ENCODE measurements at regions not wholly inside any gene's neighbourhood (a gene's known extent, or its start where the extent isn't known, plus 50 kb on each side); places are given as distances from the start of the nearest gene placed in this dataset.

DNA sequence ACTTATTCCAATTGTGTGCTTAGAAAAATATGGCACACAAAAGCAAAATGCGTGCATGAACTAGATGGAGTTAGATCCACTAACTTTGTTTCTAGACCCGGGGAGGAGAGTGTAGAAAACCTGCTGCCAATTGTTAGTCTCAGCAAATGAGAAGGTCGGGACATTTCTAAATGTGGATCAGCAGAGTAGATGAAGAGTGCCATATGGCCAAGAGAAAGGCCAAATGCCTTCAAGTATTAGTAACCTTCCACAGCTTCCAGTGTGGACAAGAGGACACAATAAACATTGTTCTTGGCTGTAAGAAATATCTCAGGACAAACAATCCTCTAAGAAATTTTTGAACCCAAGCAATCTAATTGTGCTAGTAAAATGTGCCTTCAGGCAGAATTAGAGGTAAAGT lies 690.3 kb downstream of the REEP3 start:
- FAIRE-seq (no peak), DNase-seq (ENCODE audit: low read depth) (no peak)
- TF ChIP-seq, protein P1, sequence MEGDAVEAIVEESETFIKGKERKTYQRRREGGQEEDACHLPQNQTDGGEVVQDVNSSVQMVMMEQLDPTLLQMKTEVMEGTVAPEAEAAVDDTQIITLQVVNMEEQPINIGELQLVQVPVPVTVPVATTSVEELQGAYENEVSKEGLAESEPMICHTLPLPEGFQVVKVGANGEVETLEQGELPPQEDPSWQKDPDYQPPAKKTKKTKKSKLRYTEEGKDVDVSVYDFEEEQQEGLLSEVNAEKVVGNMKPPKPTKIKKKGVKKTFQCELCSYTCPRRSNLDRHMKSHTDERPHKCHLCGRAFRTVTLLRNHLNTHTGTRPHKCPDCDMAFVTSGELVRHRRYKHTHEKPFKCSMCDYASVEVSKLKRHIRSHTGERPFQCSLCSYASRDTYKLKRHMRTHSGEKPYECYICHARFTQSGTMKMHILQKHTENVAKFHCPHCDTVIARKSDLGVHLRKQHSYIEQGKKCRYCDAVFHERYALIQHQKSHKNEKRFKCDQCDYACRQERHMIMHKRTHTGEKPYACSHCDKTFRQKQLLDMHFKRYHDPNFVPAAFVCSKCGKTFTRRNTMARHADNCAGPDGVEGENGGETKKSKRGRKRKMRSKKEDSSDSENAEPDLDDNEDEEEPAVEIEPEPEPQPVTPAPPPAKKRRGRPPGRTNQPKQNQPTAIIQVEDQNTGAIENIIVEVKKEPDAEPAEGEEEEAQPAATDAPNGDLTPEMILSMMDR (IDR thresholded peaks at IDR 0.05; ENCODE audit: insufficient read depth, low read length, severe bottlenecking): no peak
- no peaks in the 10 kb centered on the region for H3K27me3 ChIP-seq (ENCODE audit: control insufficient read depth, insufficient read depth, low read length)
- no peaks in the 10 kb centered on the region for H3K36me3 ChIP-seq (ENCODE audit: control insufficient read depth, insufficient read depth, low read length)
- H3K4me3 ChIP-seq (ENCODE audit: low read depth, low read length): no peak overlapping the region

DNA sequence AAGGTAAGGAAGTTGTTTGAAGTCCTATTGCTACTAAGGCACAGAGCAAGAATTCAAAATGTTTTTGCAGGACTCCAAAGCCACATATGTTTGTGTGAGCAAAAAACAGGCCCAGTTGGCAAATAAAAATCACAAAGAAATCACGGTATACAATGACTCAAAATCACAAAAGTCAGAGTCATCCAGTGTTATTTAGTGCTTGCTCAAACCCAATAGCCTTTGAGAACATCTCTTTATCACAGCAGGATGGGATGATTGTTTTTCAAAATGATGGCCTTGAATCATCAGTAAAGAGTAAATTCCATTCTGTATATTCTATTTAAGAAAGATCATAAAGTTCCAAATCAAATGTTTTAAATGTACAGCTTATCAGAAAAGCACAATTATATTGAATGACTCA lies 693.9 kb downstream of the REEP3 start:
- no peaks in the 10 kb centered on the region for H3K36me3 ChIP-seq (ENCODE audit: control insufficient read depth, insufficient read depth, low read length)
- DNase-seq (ENCODE audit: low read depth) (no peak), FAIRE-seq (no peak)
- TF ChIP-seq, protein P1 (IDR thresholded peaks at IDR 0.05; ENCODE audit: insufficient read depth, low read length, severe bottlenecking): no peak
- H3K27me3 ChIP-seq (ENCODE audit: control insufficient read depth, insufficient read depth, low read length): no peaks in the 10 kb centered on the region
- no peak overlapping the region for H3K4me3 ChIP-seq (ENCODE audit: low read depth, low read length)

DNA sequence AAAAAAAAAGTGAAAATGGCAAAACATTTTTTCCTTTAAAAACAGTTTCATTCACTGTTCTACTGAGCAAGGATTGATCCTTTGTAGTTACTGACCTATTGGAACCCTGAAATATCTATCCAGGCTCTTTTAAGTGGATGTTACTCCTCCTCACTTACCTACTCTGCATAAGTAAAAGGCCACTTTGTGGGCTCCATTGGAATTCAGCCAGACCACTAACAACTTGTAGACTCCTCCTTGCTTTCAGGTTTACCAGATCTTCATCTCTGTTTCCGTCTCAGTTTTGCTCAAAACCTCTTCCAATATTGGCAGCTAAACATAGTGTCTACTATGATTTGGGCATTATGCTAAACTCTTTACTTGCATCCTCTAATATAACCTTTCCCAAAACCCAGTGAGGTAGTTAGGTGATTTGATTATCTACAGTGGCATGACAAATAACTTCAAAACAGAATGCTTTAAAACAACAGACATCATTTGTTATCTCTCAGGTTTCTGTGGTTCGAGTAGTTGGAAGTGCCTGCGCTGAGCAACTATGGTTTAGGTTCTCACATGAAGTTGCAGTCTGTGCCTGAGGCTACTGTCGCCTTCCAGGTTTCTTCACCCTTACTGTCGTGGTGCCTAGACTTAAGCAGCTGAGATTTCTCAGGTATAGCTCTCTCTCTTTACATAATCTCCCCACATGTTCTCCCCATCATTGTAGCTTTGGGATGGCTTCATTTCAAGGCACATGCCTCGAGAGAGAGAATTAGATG lies 698.2 kb downstream of the REEP3 start:
- DNase-seq (ENCODE audit: low read depth) (no peak), FAIRE-seq (no peak)
- Histone ChIP-seq H3K27me3 (ENCODE audit: control insufficient read depth, insufficient read depth, low read length) (no peaks in the 10 kb centered on the region), H3K36me3 (ENCODE audit: control insufficient read depth, insufficient read depth, low read length) (no peaks in the 10 kb centered on the region), H3K4me3 (ENCODE audit: low read depth, low read length) (no peak overlapping the region)
- TF ChIP-seq, protein P1 (IDR thresholded peaks at IDR 0.05; ENCODE audit: insufficient read depth, low read length, severe bottlenecking): no peak

DNA sequence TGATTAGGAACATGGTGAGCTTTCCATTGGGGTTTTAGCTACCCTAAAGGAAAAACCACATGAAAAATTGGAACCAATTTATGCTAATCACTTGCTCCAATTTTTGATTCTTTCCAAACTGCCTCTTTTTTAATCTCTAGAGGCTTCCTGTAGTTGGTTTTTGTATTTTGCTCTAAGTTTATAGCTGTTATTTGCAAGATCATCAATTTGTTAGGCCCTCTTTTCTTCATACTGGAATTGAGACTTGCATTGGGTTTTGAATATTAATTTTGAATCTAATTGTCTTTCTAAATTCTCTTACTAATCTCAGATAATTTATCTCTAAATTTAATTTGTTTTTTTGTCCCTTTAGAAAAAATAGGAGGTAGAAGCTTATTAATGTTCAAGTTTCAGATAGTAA lies 713.3 kb downstream of the REEP3 start:
- DNase-seq (ENCODE audit: low read depth) (no peak), FAIRE-seq (no peak)
- H3K36me3 ChIP-seq (ENCODE audit: control insufficient read depth, insufficient read depth, low read length): no peaks in the 10 kb centered on the region
- TF ChIP-seq, protein P1 (IDR thresholded peaks at IDR 0.05; ENCODE audit: insufficient read depth, low read length, severe bottlenecking): no peak
- no peaks in the 10 kb centered on the region for H3K27me3 ChIP-seq (ENCODE audit: control insufficient read depth, insufficient read depth, low read length)
- no peak overlapping the region for H3K4me3 ChIP-seq (ENCODE audit: low read depth, low read length)

DNA sequence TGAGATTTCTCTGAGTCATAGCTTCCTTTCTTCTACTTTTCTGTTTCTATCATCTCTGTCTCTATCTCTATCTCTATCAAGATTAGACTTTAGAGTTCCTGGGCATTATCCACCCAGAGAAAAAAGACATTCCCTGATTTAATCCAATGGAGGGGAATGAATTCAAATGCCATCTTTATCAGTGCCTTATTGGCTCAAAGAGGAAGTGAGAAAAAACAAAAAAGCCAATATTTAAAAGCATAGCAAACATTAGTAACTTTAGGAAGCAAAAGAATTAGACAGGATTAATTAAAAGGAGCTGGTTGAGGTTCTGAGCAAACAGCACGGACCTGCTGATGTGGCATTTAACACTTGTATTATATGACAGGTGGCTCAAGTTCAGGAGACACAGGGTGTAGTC lies 736.5 kb downstream of the REEP3 start:
- no peak for DNase-seq (ENCODE audit: low read depth)
- Histone ChIP-seq H3K36me3 (ENCODE audit: control insufficient read depth, insufficient read depth, low read length) (no peaks in the 10 kb centered on the region), H3K27me3 (ENCODE audit: control insufficient read depth, insufficient read depth, low read length) (no peaks in the 10 kb centered on the region), H3K4me3 (ENCODE audit: low read depth, low read length) (no peak overlapping the region)
- TF ChIP-seq, protein P1 (IDR thresholded peaks at IDR 0.05; ENCODE audit: insufficient read depth, low read length, severe bottlenecking): no peak
- no peak for FAIRE-seq

DNA sequence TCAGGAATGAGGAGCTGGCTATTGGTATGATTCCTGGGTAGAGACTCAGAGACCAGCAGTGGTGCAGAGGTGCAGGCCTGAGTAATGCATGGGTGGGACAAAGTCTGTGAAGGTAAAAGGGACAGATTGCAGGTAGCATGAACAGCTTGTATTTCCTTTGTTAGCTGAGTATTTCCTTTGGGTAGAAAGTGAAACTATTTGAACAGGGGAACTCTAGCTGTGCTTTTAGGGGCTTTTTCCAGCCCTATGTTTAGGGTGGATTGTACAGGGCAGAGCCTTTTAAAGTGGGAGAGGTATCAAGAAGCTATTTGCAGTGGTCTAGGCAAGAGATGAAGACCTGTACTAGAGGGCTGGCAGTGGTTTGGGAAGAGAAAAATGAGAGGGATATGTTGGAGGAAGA lies 739.9 kb downstream of the REEP3 start:
- TF ChIP-seq, protein P1 (IDR thresholded peaks at IDR 0.05; ENCODE audit: insufficient read depth, low read length, severe bottlenecking): no peak
- H3K4me3 ChIP-seq (ENCODE audit: low read depth, low read length): no peak overlapping the region
- FAIRE-seq (no peak), DNase-seq (ENCODE audit: low read depth) (no peak)
- no peaks in the 10 kb centered on the region for H3K27me3 ChIP-seq (ENCODE audit: control insufficient read depth, insufficient read depth, low read length)
- H3K36me3 ChIP-seq (ENCODE audit: control insufficient read depth, insufficient read depth, low read length): no peaks in the 10 kb centered on the region

All from bronchial epithelial cell (primary cell).